ENCODE measurements at regions not wholly inside any gene's neighbourhood (a gene's known extent, or its start where the extent isn't known, plus 50 kb on each side); places are given as distances from the start of the nearest gene placed in this dataset.

DNA sequence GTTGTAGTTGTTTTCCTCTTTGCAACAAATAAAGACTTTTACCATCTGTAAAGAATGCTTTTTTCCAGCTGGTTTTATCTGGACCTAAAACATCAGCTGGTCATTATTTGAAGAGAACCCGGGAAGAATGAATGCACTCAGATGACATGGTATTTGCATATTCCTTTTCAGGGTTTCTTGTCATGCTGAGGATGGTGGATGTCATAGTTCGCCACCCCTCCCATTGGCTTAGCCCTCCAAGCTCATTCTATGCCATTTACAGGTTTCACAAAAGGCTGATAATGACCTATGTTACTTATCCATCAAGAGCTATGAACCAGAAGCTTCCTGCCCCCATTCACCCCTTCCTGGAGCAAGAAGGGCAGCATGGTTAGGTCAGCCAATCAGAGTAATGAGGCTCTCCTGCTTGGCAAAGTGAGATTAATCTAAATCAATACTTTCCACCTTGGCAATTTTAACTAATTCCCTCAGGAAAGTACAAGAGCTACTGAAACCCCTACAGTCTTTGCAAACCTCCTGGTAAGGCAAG is 440.5 kb upstream of the TLE4 start:
- TF ChIP-seq, protein P1, sequence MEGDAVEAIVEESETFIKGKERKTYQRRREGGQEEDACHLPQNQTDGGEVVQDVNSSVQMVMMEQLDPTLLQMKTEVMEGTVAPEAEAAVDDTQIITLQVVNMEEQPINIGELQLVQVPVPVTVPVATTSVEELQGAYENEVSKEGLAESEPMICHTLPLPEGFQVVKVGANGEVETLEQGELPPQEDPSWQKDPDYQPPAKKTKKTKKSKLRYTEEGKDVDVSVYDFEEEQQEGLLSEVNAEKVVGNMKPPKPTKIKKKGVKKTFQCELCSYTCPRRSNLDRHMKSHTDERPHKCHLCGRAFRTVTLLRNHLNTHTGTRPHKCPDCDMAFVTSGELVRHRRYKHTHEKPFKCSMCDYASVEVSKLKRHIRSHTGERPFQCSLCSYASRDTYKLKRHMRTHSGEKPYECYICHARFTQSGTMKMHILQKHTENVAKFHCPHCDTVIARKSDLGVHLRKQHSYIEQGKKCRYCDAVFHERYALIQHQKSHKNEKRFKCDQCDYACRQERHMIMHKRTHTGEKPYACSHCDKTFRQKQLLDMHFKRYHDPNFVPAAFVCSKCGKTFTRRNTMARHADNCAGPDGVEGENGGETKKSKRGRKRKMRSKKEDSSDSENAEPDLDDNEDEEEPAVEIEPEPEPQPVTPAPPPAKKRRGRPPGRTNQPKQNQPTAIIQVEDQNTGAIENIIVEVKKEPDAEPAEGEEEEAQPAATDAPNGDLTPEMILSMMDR (IDR thresholded peaks at IDR 0.05; ENCODE audit: insufficient read depth, low read depth, low read length): no peak
- TF ChIP-seq EZH2 (IDR thresholded peaks at IDR 0.05; ENCODE audit: insufficient read depth, low read length): no peak

Data from astrocyte (in vitro differentiated cells and primary cell).